Esophagus squamous epithelium (tissue), 4 donors: ENCODE measurements at regions not wholly inside any gene's neighbourhood (a gene's known extent, or its start where the extent isn't known, plus 50 kb on each side); places are given as distances from the start of the nearest gene placed in this dataset.

Experiments
- CTCF ChIP-seq, 6 experiments: fragments of 450-650 bp in 4 of 6; fragments of 200-600 bp in 2 of 6; sonication (generic) in 2 of 6; IDR thresholded peaks; one replicate each; pipeline ENCODE4 v1.5.1; 2016 to 2019; ENCODE audit warnings: antibody characterized with exemption in 6 of 6, mild to moderate bottlenecking in 4 of 6, moderate library complexity in 4 of 6
- POLR2A ChIP-seq, 4 donors: fragments of 450-650 bp; IDR thresholded peaks; one replicate each; pipeline ENCODE4 v1.6.1; 2017; ENCODE audit warnings: antibody characterized with exemption in 4 of 4, mild to moderate bottlenecking in 4 of 4, moderate library complexity in 3 of 4

GRCh38 chr2:194271293-194271961, 1385.6 kb upstream of the SLC39A10 start:
- no peak for TF ChIP-seq CTCF (IDR thresholded peaks at IDR 0.05)
- TF ChIP-seq POLR2A (IDR thresholded peaks at IDR 0.05), result no peak
